ENCODE measurements at regions not wholly inside any gene's neighbourhood (a gene's known extent, or its start where the extent isn't known, plus 50 kb on each side); places are given as distances from the start of the nearest gene placed in this dataset.
"Not testable (repeated sequence)": the region's sequence is repeated elsewhere in the genome, so short reads cannot be mapped to it uniquely, and the experiment has no call there.

DNA sequence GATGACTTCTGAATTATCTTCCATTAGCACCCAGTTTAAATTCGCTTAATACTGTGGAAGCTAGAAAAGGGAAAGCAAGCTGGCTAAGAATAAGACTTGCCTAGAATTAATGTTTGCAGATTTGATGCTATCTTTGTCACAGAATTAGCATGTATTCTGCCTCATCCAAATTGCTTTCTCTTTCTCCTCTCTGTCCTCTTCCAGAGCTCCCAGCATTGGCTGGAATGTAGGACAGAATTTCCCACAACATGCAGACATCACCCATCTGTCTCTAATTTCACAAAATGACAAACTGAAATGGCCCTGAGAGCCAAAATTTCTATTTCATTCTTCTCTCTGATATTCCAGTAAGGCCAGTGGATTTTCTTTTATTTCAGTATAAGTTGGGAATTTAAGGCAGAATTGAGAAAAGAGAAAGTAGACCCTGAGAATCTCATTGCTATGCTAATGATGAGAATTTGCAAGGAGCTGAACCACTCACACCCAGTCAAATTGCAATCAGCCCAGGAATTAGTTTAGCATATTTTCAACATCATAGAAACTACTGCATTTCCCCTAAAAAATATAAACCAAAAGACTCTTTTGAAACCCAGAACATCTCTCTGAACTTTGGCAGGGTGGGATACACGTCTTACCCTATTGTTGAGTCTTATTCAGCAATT is 188.8 kb downstream of the RCHY1 start:
- no peaks in the 10 kb centered on the region for H3K4me1 Mint-ChIP-seq
- no peak overlapping the region for H3K27ac Mint-ChIP-seq
- DNase-seq = no peak
- no peaks in the 10 kb centered on the region for H3K9me3 Mint-ChIP-seq
- no peaks in the 10 kb centered on the region for H3K27me3 Mint-ChIP-seq
- CTCF ChIA-PET = no interaction called here
- H3K4me3 Mint-ChIP-seq = no peak overlapping the region
- H3K36me3 Mint-ChIP-seq = no peaks in the 10 kb centered on the region

DNA sequence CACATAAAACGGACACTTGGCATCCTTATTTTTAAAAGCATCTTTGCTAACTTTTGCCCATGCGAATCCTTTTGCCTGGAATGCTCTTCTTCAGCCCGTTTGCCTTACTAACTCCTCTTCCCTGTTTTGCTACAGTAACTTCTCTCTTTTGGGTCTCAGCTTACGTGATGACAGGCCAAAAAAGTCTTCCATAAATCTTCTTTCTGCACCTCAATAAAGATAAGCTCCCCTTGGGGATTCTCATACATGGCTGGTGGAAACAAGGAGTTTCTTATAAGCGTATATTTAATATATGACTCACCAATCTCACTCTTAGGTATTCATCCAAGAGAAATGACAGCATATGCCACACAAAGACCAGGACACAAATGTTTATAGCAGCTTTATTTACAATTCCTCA is 192.7 kb downstream of the RCHY1 start:
- no peaks in the 10 kb centered on the region for H3K27me3 Mint-ChIP-seq
- peaks cover 2% of the 10 kb centered on the region for H3K9me3 Mint-ChIP-seq
- H3K4me1 Mint-ChIP-seq = no peaks in the 10 kb centered on the region
- DNase-seq = no peak
- H3K36me3 Mint-ChIP-seq = no peaks in the 10 kb centered on the region
- H3K27ac Mint-ChIP-seq = no peak overlapping the region
- no peak overlapping the region for H3K4me3 Mint-ChIP-seq
- CTCF ChIA-PET = no interaction called here

DNA sequence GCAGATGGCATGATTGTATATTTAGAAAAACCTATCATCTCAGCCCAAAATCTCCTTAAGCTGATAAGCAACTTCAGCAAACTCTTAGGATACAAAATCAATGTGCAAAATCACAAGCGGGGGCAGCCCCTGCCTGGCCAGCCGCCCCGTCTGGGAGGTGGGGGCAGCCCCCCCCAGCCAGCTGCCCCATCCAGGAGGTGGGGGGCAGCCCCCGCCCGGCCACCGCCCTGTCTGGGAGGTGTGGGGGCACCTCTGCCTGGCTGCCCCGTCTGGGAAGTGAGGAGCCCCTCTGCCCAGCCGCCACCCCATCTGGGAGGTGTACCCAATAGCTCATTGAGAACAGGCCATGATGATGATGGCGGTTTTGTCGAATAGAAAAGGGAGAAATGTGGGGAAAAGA is 196.6 kb downstream of the RCHY1 start:
- H3K4me1 Mint-ChIP-seq, DNase-seq, CTCF ChIA-PET, H3K27ac Mint-ChIP-seq, H3K36me3 Mint-ChIP-seq, H3K4me3 Mint-ChIP-seq, H3K27me3 Mint-ChIP-seq: not testable (repeated sequence)
- H3K9me3 Mint-ChIP-seq = peaks cover 12% of the 10 kb centered on the region

DNA sequence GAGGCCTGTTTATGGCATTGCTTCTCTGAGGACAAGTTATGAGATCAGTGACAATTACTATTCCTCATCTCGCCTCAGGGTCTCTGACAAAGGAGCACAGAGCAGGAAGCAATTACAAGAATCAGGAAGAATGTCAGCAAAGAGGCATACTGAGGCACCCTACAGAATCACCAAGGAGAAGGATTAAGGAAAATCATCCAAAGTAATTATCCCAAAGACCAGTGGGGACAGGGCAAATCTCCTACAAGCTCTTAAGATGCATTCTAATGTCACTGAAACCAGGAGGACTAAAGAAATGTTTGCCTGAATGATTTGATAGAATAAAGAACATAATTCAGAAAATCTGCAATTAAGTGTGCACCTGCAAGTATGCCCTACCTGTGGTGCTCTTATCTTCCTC is 206.2 kb downstream of the RCHY1 start:
- Mint-ChIP-seq H3K27ac (no peak overlapping the region), H3K4me3 (no peak overlapping the region), H3K4me1 (no peaks in the 10 kb centered on the region), H3K27me3 (no peaks in the 10 kb centered on the region), H3K36me3 (no peaks in the 10 kb centered on the region), H3K9me3 (no peaks in the 10 kb centered on the region)
- CTCF ChIA-PET = no interaction called here
- no peak for DNase-seq

DNA sequence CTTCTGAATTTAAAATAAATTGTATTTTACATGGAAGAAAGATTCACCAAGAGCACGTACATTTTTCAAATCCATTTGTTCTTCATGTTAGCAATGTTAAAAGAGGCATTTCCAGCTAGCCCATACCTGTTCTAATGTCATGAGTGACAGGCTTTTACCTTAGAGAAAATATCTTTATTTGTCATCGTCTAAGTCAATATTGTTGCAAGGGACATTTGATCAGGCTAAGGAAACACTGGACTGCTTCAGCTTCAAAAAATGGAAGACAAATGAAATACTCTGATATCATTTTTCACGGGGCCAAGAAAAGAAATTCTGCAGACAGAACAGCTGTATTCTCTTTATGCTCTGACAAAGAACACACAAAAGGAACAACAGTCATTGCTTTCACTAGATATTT is 207.7 kb downstream of the RCHY1 start:
- no peak for DNase-seq
- peaks cover 3% of the 10 kb centered on the region for H3K9me3 Mint-ChIP-seq
- H3K27me3 Mint-ChIP-seq = no peaks in the 10 kb centered on the region
- CTCF ChIA-PET = no interaction called here
- H3K27ac Mint-ChIP-seq = no peak overlapping the region
- no peaks in the 10 kb centered on the region for H3K36me3 Mint-ChIP-seq
- H3K4me1 Mint-ChIP-seq = no peaks in the 10 kb centered on the region
- H3K4me3 Mint-ChIP-seq = no peak overlapping the region

DNA sequence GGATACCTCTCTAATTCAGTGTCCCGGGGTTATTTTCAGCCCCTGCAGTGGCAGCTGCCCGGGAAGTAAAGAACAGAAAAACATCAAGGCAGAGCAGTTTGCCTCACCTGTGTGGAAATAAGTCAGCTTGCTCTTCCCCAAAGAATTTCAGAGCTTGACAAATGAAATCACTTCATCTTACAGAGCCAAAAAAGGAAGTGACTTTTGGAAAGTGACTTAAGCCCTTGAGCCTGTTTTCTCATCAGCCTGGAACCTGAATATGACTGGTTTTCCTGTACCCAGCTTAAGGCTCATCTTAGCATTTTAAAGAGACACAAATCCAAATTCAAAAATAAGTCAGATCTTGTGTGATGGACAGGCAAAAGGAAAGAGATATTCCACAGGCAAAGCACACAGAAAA is 211.6 kb downstream of the RCHY1 start:
- Mint-ChIP-seq H3K4me1 (no peaks in the 10 kb centered on the region), H3K9me3 (peaks cover 3% of the 10 kb centered on the region), H3K27me3 (no peaks in the 10 kb centered on the region), H3K36me3 (no peaks in the 10 kb centered on the region), H3K4me3 (no peak overlapping the region), H3K27ac (no peak overlapping the region)
- CTCF ChIA-PET = no interaction called here
- no peak for DNase-seq

DNA sequence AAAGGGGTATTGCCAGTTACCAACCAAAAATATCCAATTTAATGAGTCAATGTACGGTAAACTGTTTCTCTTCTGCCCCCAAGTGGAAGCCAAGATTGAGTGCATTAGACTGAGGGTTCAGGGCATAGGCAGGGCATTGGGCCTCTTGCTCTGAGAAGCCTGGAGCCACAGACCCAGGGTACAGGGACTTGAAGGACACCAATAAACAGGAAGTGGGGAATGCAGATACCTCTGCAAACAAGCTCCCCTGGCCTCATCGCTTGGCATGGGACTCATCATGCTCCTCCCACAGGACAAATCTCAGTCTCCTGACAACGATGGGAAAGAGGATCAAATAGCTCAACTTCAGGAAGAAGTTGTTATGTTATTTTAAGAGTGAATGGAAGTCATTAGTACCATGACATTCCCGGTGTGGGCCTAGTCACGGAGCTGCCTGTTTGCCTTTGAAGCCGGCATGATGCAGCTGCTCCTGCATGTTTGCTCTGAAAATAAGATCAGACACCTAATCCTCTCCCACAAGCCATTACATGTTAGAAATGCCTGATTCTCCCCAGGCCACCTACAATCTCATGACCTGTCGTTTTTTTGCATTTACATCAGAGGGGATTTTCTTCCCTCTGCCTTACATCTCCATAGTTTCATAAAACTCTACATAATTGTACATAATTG is 224.2 kb downstream of the RCHY1 start:
- H3K27me3 Mint-ChIP-seq = no peaks in the 10 kb centered on the region
- no peak overlapping the region for H3K4me3 Mint-ChIP-seq
- CTCF ChIA-PET = no interaction called here

DNA sequence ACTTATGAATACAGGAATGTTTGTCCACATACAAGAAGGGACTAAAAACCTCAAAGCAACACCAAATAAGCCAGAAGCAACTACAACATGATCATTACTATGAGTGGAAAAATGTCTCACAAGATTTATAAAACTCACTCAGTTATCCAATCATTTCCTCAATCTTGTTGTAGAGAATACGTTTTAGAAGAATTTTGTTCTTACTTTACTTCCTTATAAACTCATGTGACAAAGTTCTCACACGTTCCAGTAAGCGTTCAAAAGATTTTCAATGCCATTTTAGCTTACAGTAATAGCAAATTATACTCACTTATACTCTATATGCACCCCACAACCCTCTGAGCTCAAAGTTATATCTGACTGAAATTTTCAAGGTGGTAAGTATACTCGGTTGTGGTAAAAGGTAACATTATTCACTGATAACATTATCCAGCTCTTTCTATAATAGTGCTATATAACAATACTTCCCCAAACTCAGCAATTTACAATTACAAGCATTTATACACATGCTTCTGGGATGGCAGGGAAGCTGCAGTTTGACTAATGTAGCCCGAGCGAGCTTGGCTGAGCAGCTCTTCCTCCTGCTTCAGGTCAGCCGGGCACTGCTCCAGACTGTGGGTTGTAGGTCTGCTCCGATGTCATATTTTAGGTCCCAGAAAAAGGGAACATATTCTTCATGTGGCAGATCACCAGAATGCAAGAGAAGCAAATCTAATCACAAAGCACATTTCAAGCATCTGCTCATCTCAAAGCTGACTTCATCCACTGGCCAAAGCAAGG is 226.3 kb downstream of the RCHY1 start:
- Mint-ChIP-seq H3K36me3 (no peaks in the 10 kb centered on the region), H3K4me3 (no peak overlapping the region), H3K9me3 (no peaks in the 10 kb centered on the region), H3K27ac (no peak overlapping the region), H3K4me1 (no peaks in the 10 kb centered on the region), H3K27me3 (no peaks in the 10 kb centered on the region)
- CTCF ChIA-PET = no interaction called here
- no peak for DNase-seq

More for the DNA sequence above, 224.2 kb downstream of the RCHY1 start:
- H3K36me3 Mint-ChIP-seq = no peaks in the 10 kb centered on the region
- H3K9me3 Mint-ChIP-seq = no peaks in the 10 kb centered on the region
- no peak overlapping the region for H3K27ac Mint-ChIP-seq
- no peaks in the 10 kb centered on the region for H3K4me1 Mint-ChIP-seq
- no peak for DNase-seq

DNA sequence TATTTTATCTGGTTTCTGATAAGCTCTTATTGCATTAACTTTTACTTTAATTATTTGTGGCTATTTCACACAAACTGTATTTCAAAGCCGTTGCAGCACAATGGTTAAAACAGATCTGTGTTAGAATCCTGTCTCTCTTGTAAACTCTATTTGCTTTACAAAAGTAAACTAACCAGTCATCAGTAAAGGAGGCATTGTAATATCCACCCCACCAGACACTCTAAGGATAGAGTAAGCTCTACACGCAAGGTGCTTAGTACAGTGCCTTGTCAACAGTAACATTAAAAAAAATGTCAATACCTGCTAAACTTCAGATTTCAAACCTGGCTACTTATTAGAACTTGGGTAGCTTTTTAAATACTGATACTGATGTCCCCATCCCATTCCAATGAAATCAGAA is 228.4 kb downstream of the RCHY1 start:
- Mint-ChIP-seq H3K36me3 (no peaks in the 10 kb centered on the region), H3K9me3 (no peaks in the 10 kb centered on the region), H3K27me3 (no peaks in the 10 kb centered on the region), H3K4me1 (no peaks in the 10 kb centered on the region), H3K27ac (no peak overlapping the region), H3K4me3 (no peak overlapping the region)
- CTCF ChIA-PET = no interaction called here
- no peak for DNase-seq

DNA sequence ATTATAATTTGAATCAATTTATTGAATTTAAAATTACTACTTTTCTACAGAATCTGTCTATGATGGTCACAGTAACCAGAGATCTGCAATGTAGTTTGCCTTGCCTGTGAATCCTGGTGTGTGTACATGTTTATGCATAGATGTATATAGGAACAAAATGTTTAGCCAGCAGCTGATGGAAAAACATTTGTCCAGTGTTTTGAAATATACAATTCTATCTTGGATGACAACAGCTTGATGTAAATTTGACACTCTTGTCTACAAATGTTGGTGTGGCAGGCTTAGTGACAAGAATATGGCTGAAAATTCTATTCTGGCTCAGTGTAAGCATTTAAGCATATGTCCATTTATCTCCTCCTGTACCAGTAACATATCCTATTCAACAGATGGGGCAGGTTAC is 229.4 kb downstream of the RCHY1 start:
- CTCF ChIA-PET = no interaction called here

DNA sequence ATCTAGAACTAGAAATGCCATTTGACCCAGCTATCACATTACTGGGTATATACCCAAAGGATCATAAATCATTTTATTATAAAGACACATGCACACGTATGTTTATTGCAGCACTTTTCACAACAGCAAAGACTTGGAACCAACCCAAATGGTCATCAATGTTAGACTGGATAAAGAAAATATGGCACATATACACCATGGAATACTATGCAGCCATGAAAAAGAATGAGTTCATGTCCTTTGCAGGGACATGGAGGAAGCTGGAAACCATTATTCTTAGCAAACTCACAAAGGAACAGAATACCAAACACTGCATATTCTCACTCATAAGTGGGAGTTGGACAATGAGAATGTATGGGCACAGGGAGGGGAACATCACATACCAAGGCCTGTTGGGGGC is 233.7 kb downstream of the RCHY1 start:
- H3K27ac Mint-ChIP-seq, H3K9me3 Mint-ChIP-seq, CTCF ChIA-PET, H3K27me3 Mint-ChIP-seq, H3K4me3 Mint-ChIP-seq, DNase-seq, H3K4me1 Mint-ChIP-seq, H3K36me3 Mint-ChIP-seq: not testable (repeated sequence)

More for the DNA sequence above, 229.4 kb downstream of the RCHY1 start:
- no peak for DNase-seq
- Mint-ChIP-seq H3K4me1 (no peaks in the 10 kb centered on the region), H3K27me3 (no peaks in the 10 kb centered on the region), H3K27ac (no peak overlapping the region), H3K36me3 (no peaks in the 10 kb centered on the region), H3K9me3 (peaks cover 1% of the 10 kb centered on the region), H3K4me3 (no peak overlapping the region)

DNA sequence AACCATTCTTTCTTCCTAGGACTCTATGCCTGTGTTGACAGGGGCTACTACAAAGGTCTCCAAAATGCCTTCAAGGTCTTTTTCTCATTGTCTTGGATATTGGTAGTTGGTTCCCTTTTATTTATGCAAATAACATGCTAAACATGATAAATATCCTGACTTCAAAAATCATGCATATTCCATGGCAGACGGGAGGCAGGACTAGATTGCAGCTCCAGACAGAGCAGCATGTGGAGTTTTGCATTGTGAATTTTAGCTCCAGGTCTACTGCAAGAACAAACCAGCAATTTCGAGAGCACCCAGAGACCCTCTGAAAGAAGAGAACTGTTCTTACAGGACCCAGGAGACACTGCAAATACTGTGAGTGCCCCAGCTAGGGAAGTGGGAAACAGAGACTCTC is 254.9 kb downstream of the RCHY1 start:
- no peaks in the 10 kb centered on the region for H3K27me3 Mint-ChIP-seq
- DNase-seq = no peak
- no peak overlapping the region for H3K27ac Mint-ChIP-seq
- no peak overlapping the region for H3K4me3 Mint-ChIP-seq
- H3K9me3 Mint-ChIP-seq = no peaks in the 10 kb centered on the region
- H3K36me3 Mint-ChIP-seq = no peaks in the 10 kb centered on the region
- H3K4me1 Mint-ChIP-seq = no peaks in the 10 kb centered on the region
- CTCF ChIA-PET = no interaction called here

DNA sequence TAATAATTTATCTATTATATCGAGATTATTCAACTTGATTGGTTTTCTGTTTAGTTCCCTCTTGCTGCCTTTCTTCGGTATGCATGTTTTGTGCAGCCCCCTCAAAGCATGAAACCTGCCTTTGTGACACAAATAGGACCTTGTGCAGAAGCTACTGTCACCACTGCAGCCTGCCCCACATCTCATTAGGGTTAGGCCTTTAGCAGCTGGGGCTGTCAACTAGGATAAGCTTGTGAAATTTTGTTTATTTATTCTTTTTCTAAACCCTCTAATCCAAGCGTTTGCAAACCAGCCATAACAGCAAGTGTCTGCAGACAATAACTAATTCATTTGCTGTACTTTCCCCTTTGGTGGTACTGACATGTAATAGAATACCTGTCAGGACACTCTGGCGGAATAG is 258.9 kb downstream of the RCHY1 start:
- no peak overlapping the region for H3K27ac Mint-ChIP-seq
- no peaks in the 10 kb centered on the region for H3K36me3 Mint-ChIP-seq
- H3K4me1 Mint-ChIP-seq = no peaks in the 10 kb centered on the region
- peaks cover 3% of the 10 kb centered on the region for H3K9me3 Mint-ChIP-seq
- H3K27me3 Mint-ChIP-seq = no peaks in the 10 kb centered on the region
- H3K4me3 Mint-ChIP-seq = no peak overlapping the region
- CTCF ChIA-PET = no interaction called here
- DNase-seq = no peak

DNA sequence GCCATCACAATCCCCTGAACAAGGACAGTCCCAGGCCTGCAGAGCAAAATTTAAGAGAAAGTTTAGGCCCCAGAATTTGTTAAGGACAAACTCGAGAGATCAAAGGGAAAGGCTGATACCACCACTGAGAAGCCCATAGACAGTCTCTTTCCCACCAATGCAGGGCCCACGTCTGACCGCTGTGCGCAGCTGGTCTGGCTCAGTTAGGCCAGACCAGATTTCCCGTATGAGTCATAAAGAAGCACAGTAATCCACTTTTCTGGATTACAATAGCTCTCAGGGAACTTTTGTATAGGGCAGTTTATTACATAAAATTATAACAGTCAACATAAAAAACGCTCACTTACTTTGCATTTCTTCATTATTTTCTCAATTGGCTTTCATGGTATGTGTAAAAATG is 259.5 kb downstream of the RCHY1 start:
- CTCF ChIA-PET = no interaction called here

DNA sequence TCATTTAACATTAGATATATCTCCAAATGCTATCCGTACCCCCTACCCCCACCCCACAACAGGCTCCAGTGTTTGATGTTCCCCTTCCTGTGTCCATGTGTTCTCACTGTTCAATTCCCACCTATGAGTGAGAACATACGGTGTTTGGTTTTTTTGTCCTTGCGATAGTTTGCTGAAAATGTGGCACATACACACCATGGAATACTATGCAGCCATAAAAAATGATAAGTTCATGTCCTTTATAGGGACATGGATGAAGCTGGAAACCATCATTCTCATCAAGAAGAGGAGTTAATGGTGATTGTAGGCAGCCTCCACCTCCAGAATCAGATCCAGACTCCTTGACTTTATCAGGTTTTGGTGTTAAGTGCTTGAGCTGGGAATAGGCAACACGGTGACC is 261.1 kb downstream of the RCHY1 start:
- H3K27me3 Mint-ChIP-seq, H3K36me3 Mint-ChIP-seq, H3K4me3 Mint-ChIP-seq, DNase-seq, H3K4me1 Mint-ChIP-seq, H3K9me3 Mint-ChIP-seq, CTCF ChIA-PET, H3K27ac Mint-ChIP-seq: not testable (repeated sequence)

More for the DNA sequence above, 259.5 kb downstream of the RCHY1 start:
- peak overlapping the region; percentile 58 for H3K27ac Mint-ChIP-seq
- DNase-seq = no peak
- H3K27me3 Mint-ChIP-seq = no peaks in the 10 kb centered on the region
- H3K36me3 Mint-ChIP-seq = no peaks in the 10 kb centered on the region
- no peak overlapping the region for H3K4me3 Mint-ChIP-seq
- H3K9me3 Mint-ChIP-seq = peaks cover 3% of the 10 kb centered on the region
- no peaks in the 10 kb centered on the region for H3K4me1 Mint-ChIP-seq

Measured in activated naive CD4-positive, alpha-beta T cell treated with anti-CD3 and anti-CD28 coated beads, Interleukin-2, amount 10 ng/mL, durations not matched to agents 7 days and 5 days (primary cell).